GM23338 (cell line): ENCODE measurements at regions not wholly inside any gene's neighbourhood (a gene's known extent, or its start where the extent isn't known, plus 50 kb on each side); places are given as distances from the start of the nearest gene placed in this dataset.

Experiments
- ATAC-seq: fragments of 200-7000 bp; cut with Tn5 transposase; 3 replicates; pipeline ENCODE4 v1.9.1; 2020
- DNase-seq: peaks from one replicate; pipeline ENCODE4 v3.0.0-alpha.2; 2015; ENCODE audit warnings: low spot score
- H2AFZ ChIP-seq: fragments of 200-600 bp; sonication (generic); 2 replicates; pipeline ENCODE4 v1.8.0; 2016; ENCODE audit warnings: antibody characterized with exemption, mild to moderate bottlenecking, moderate library complexity
- H3F3A ChIP-seq: fragments of 200-600 bp; sonication (generic); replicated peaks from 2 replicates; pipeline ENCODE4 v1.8.0; 2017; ENCODE audit warnings: antibody characterized with exemption, mixed run types, low read depth
- H3K27ac ChIP-seq: fragments of 200-600 bp; sonication (generic); 2 replicates; pipeline ENCODE4 v1.6.1; 2016; ENCODE audit warnings: low read depth
- H3K27me3 ChIP-seq: fragments of 200-600 bp; sonication (generic); 2 replicates; pipeline ENCODE4 v1.8.0; 2016; ENCODE audit warnings: mild to moderate bottlenecking, mixed run types, moderate library complexity; ENCODE audit not compliant: insufficient read depth
- H3K36me3 ChIP-seq: fragments of 200-600 bp; sonication (generic); 2 replicates; pipeline ENCODE4 v1.8.0; 2016; ENCODE audit warnings: mild to moderate bottlenecking; ENCODE audit not compliant: insufficient read depth
- H3K4me1 ChIP-seq: fragments of 200-600 bp; sonication (generic); 2 replicates; pipeline ENCODE4 v1.8.0; 2016; ENCODE audit warnings: mild to moderate bottlenecking, moderate library complexity; ENCODE audit not compliant: insufficient read depth
- H3K4me2 ChIP-seq: fragments of 200-600 bp; sonication (generic); 2 replicates; pipeline ENCODE4 v1.7.1; 2017; ENCODE audit warnings: mixed run types
- H3K4me3 ChIP-seq: fragments of 200-600 bp; sonication (generic); 2 replicates; pipeline ENCODE4 v1.6.1; 2016; ENCODE audit warnings: mixed run types
- H3K79me2 ChIP-seq: fragments of 200-600 bp; sonication (generic); replicated peaks from 2 replicates; pipeline ENCODE4 v1.8.0; 2017; ENCODE audit warnings: mild to moderate bottlenecking; ENCODE audit not compliant: insufficient read depth
- H3K9me2 ChIP-seq: fragments of 200-600 bp; sonication (generic); 2 replicates; pipeline ENCODE4 v1.8.0; 2017; ENCODE audit not compliant: insufficient read depth
- H4K20me1 ChIP-seq: fragments of 200-600 bp; sonication (generic); replicated peaks from 2 replicates; pipeline ENCODE4 v1.8.0; 2017; ENCODE audit warnings: mild to moderate bottlenecking; ENCODE audit not compliant: insufficient read depth
- H3K27ac Mint-ChIP-seq: 2 replicates; pipeline ENCODE4 v1.8.0; 2020; ENCODE audit warnings: inconsistent platforms, mild to moderate bottlenecking, moderate library complexity, mixed read lengths
- H3K27me3 Mint-ChIP-seq: 3 replicates; pipeline ENCODE4 v1.8.0; 2022; ENCODE audit warnings: low read depth, mild to moderate bottlenecking, moderate library complexity, mixed read lengths, inconsistent platforms; ENCODE audit not compliant: insufficient read depth, poor library complexity
- H3K36me3 Mint-ChIP-seq: 3 replicates; pipeline ENCODE4 v1.8.0; 2021; ENCODE audit warnings: low read depth, mild to moderate bottlenecking, inconsistent platforms, moderate library complexity, mixed read lengths
- H3K4me1 Mint-ChIP-seq: 3 replicates; pipeline ENCODE4 v1.8.0; 2020; ENCODE audit warnings: mild to moderate bottlenecking, inconsistent platforms, mixed read lengths
- H3K4me3 Mint-ChIP-seq: 3 replicates; pipeline ENCODE4 v1.8.0; 2021; ENCODE audit warnings: moderate library complexity, mild to moderate bottlenecking, inconsistent platforms, mixed read lengths
- H3K9me3 Mint-ChIP-seq: 3 replicates; pipeline ENCODE4 v1.8.0; 2020; ENCODE audit warnings: moderate library complexity, mild to moderate bottlenecking, inconsistent platforms, mixed read lengths
- CREB1 ChIP-seq: fragments of 250-450 bp; sonication (Bioruptor Pico); IDR thresholded peaks from 2 replicates; pipeline ENCODE4 v1.5.0; 2020; ENCODE audit warnings: low read depth, mild to moderate bottlenecking, moderate library complexity
- JUNB ChIP-seq: IDR thresholded peaks from one replicate; pipeline ENCODE4 v1.6.1; 2016; ENCODE audit warnings: antibody characterized with exemption; ENCODE audit not compliant: unreplicated experiment
- NANOG ChIP-seq: IDR thresholded peaks from 2 replicates; pipeline ENCODE4 v1.6.1; 2016; ENCODE audit warnings: antibody characterized with exemption, borderline replicate concordance
- POLR2AphosphoS5 ChIP-seq: IDR thresholded peaks from 2 replicates; pipeline ENCODE4 v1.6.1; 2016; ENCODE audit warnings: antibody characterized with exemption, low read depth
- STAT1 ChIP-seq: IDR thresholded peaks from one replicate; pipeline ENCODE4 v1.6.1; 2016; ENCODE audit warnings: antibody characterized with exemption; ENCODE audit not compliant: unreplicated experiment
- ZNF114 ChIP-seq: fragments of 250-450 bp; sonication (Bioruptor Pico); IDR thresholded peaks from 2 replicates; pipeline ENCODE4 v1.5.0; 2020; ENCODE audit warnings: mild to moderate bottlenecking, moderate library complexity
- ZNF331 ChIP-seq: fragments of 250-450 bp; sonication (Bioruptor Pico); IDR thresholded peaks from 2 replicates; pipeline ENCODE4 v1.5.0; 2020; ENCODE audit warnings: low read depth, mild to moderate bottlenecking, moderate library complexity
- TF ChIP-seq, protein P1 (sequence below): IDR thresholded peaks from one replicate; pipeline ENCODE4 v1.6.1; 2018; ENCODE audit warnings: antibody characterized with exemption; ENCODE audit not compliant: unreplicated experiment
- TF ChIP-seq, protein P2 (sequence below): fragments of 250-450 bp; sonication (Bioruptor Pico); IDR thresholded peaks from 2 replicates; pipeline ENCODE4 v1.5.0; 2020; ENCODE audit warnings: mild to moderate bottlenecking, moderate library complexity
- TF ChIP-seq, protein P3 (sequence below), 2 experiments: fragments of 200-600 bp in 1 of 2; sonication (generic) in 1 of 2; conservative IDR thresholded peaks; 2 replicates each; pipeline versions ENCODE4 v1.5.1 to v1.6.1; 2016 to 2017; ENCODE audit warnings: antibody characterized with exemption in 2 of 2, low read depth in 2 of 2, mild to moderate bottlenecking in 2 of 2, moderate library complexity in 1 of 2
- TF ChIP-seq, protein P4 (sequence below): IDR thresholded peaks from 2 replicates; pipeline ENCODE4 v1.6.1; 2016; ENCODE audit warnings: antibody characterized with exemption

DNA sequence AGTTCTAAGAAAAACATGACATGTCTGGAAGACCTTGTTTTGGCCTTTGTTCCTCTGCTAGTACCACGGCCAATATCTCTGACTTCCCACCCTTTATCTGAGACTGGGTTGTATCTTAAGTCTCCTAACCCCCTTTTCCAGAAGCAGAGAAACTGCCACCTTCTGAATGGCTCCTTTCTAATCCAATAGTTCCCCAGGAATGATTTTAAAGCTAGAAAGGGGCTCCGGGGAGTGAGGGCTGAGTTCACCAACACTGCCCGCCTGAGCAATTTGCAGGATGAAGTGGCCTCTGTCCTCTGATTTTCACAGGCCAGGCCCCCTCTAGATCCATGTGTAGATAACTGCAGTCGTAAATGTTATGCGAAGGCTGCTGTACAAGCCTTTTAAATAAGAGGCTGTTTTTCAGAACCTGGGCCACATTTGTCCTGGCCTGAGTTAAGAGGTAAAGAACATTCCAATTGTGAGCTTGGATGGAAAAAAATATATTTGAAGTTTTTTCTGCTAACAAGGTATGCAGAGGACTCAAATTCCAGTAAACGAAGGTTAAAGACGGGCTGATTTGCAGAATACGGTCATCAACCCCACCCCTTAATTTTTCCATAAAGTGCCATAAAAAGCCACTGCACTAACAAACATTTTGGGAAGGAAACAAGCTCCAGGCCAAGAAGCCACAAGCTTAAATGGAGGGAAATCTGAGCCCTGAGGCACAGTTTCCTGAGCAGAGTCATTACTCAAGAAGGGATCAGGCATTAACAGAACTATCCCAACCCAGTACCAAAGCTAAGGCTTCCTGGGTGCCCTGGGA lies 117.0 kb upstream of the MAF start:
- Mint-ChIP-seq H3K27ac (no peak overlapping the region), H3K27me3 (peaks cover 2% of the 10 kb centered on the region), H3K4me1 (no peaks in the 10 kb centered on the region), H3K36me3 (no peaks in the 10 kb centered on the region), H3K4me3 (no peak overlapping the region), H3K9me3 (peaks cover 3% of the 10 kb centered on the region)
- Histone ChIP-seq H2AFZ (no peak overlapping the region), H3K27ac (no peak overlapping the region), H3K4me1 (no peaks in the 10 kb centered on the region), H3F3A (no peaks in the 10 kb centered on the region), H3K9me2 (peaks cover 8% of the 10 kb centered on the region), H3K4me2 (no peak overlapping the region), H3K27me3 (no peaks in the 10 kb centered on the region), H3K36me3 (no peaks in the 10 kb centered on the region), H3K4me3 (no peak overlapping the region), H4K20me1 (no peaks in the 10 kb centered on the region), H3K79me2 (no peaks in the 10 kb centered on the region)
- ATAC-seq: no peak
- TF ChIP-seq, protein P1, sequence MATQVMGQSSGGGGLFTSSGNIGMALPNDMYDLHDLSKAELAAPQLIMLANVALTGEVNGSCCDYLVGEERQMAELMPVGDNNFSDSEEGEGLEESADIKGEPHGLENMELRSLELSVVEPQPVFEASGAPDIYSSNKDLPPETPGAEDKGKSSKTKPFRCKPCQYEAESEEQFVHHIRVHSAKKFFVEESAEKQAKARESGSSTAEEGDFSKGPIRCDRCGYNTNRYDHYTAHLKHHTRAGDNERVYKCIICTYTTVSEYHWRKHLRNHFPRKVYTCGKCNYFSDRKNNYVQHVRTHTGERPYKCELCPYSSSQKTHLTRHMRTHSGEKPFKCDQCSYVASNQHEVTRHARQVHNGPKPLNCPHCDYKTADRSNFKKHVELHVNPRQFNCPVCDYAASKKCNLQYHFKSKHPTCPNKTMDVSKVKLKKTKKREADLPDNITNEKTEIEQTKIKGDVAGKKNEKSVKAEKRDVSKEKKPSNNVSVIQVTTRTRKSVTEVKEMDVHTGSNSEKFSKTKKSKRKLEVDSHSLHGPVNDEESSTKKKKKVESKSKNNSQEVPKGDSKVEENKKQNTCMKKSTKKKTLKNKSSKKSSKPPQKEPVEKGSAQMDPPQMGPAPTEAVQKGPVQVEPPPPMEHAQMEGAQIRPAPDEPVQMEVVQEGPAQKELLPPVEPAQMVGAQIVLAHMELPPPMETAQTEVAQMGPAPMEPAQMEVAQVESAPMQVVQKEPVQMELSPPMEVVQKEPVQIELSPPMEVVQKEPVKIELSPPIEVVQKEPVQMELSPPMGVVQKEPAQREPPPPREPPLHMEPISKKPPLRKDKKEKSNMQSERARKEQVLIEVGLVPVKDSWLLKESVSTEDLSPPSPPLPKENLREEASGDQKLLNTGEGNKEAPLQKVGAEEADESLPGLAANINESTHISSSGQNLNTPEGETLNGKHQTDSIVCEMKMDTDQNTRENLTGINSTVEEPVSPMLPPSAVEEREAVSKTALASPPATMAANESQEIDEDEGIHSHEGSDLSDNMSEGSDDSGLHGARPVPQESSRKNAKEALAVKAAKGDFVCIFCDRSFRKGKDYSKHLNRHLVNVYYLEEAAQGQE: no peak
- TF ChIP-seq ZNF331 (CRISPR knock-in tag) (no peak), ZNF114 (CRISPR knock-in tag) (no peak), STAT1 (no peak), JUNB (no peak), CREB1 (no peak), NANOG (no peak), POLR2AphosphoS5 (no peak)
- TF ChIP-seq, protein P2, sequence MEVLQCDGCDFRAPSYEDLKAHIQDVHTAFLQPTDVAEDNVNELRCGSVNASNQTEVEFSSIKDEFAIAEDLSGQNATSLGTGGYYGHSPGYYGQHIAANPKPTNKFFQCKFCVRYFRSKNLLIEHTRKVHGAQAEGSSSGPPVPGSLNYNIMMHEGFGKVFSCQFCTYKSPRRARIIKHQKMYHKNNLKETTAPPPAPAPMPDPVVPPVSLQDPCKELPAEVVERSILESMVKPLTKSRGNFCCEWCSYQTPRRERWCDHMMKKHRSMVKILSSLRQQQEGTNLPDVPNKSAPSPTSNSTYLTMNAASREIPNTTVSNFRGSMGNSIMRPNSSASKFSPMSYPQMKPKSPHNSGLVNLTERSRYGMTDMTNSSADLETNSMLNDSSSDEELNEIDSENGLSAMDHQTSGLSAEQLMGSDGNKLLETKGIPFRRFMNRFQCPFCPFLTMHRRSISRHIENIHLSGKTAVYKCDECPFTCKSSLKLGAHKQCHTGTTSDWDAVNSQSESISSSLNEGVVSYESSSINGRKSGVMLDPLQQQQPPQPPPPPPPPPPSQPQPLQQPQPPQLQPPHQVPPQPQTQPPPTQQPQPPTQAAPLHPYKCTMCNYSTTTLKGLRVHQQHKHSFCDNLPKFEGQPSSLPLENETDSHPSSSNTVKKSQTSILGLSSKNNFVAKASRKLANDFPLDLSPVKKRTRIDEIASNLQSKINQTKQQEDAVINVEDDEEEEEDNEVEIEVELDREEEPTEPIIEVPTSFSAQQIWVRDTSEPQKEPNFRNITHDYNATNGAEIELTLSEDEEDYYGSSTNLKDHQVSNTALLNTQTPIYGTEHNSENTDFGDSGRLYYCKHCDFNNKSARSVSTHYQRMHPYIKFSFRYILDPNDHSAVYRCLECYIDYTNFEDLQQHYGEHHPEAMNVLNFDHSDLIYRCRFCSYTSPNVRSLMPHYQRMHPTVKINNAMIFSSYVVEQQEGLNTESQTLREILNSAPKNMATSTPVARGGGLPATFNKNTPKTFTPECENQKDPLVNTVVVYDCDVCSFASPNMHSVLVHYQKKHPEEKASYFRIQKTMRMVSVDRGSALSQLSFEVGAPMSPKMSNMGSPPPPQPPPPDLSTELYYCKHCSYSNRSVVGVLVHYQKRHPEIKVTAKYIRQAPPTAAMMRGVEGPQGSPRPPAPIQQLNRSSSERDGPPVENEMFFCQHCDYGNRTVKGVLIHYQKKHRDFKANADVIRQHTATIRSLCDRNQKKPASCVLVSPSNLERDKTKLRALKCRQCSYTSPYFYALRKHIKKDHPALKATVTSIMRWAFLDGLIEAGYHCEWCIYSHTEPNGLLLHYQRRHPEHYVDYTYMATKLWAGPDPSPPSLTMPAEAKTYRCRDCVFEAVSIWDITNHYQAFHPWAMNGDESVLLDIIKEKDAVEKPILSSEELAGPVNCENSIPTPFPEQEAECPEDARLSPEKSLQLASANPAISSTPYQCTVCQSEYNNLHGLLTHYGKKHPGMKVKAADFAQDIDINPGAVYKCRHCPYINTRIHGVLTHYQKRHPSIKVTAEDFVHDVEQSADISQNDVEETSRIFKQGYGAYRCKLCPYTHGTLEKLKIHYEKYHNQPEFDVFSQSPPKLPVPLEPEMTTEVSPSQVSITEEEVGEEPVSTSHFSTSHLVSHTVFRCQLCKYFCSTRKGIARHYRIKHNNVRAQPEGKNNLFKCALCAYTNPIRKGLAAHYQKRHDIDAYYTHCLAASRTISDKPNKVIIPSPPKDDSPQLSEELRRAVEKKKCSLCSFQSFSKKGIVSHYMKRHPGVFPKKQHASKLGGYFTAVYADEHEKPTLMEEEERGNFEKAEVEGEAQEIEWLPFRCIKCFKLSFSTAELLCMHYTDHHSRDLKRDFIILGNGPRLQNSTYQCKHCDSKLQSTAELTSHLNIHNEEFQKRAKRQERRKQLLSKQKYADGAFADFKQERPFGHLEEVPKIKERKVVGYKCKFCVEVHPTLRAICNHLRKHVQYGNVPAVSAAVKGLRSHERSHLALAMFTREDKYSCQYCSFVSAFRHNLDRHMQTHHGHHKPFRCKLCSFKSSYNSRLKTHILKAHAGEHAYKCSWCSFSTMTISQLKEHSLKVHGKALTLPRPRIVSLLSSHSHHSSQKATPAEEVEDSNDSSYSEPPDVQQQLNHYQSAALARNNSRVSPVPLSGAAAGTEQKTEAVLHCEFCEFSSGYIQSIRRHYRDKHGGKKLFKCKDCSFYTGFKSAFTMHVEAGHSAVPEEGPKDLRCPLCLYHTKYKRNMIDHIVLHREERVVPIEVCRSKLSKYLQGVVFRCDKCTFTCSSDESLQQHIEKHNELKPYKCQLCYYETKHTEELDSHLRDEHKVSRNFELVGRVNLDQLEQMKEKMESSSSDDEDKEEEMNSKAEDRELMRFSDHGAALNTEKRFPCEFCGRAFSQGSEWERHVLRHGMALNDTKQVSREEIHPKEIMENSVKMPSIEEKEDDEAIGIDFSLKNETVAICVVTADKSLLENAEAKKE (CRISPR knock-in tag): no peak
- TF ChIP-seq, protein P3, sequence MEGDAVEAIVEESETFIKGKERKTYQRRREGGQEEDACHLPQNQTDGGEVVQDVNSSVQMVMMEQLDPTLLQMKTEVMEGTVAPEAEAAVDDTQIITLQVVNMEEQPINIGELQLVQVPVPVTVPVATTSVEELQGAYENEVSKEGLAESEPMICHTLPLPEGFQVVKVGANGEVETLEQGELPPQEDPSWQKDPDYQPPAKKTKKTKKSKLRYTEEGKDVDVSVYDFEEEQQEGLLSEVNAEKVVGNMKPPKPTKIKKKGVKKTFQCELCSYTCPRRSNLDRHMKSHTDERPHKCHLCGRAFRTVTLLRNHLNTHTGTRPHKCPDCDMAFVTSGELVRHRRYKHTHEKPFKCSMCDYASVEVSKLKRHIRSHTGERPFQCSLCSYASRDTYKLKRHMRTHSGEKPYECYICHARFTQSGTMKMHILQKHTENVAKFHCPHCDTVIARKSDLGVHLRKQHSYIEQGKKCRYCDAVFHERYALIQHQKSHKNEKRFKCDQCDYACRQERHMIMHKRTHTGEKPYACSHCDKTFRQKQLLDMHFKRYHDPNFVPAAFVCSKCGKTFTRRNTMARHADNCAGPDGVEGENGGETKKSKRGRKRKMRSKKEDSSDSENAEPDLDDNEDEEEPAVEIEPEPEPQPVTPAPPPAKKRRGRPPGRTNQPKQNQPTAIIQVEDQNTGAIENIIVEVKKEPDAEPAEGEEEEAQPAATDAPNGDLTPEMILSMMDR (conservative IDR thresholded peaks at IDR 0.05; ENCODE audit: low read depth in 2 of 2): no peak
- TF ChIP-seq, protein P4, sequence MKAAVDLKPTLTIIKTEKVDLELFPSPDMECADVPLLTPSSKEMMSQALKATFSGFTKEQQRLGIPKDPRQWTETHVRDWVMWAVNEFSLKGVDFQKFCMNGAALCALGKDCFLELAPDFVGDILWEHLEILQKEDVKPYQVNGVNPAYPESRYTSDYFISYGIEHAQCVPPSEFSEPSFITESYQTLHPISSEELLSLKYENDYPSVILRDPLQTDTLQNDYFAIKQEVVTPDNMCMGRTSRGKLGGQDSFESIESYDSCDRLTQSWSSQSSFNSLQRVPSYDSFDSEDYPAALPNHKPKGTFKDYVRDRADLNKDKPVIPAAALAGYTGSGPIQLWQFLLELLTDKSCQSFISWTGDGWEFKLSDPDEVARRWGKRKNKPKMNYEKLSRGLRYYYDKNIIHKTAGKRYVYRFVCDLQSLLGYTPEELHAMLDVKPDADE: no peak
- no peak for DNase-seq
